H9 (cell line): ENCODE measurements at regions not wholly inside any gene's neighbourhood (a gene's known extent, or its start where the extent isn't known, plus 50 kb on each side); places are given as distances from the start of the nearest gene placed in this dataset.

Experiments
- DNase-seq: peaks from one replicate; pipeline ENCODE4 v3.0.0-alpha.2; 2017
- H2AFZ ChIP-seq: one replicate; pipeline ENCODE4 v1.6.1; 2013; ENCODE audit warnings: mild to moderate bottlenecking, low read length, control low read depth, moderate library complexity
- H2AK5ac ChIP-seq: 2 replicates; pipeline ENCODE4 v1.6.1; 2013; ENCODE audit warnings: low read length, control low read depth, mixed read lengths; ENCODE audit not compliant: insufficient read length
- H2BK120ac ChIP-seq: one replicate; pipeline ENCODE4 v1.6.1; 2013; ENCODE audit warnings: low read depth, mild to moderate bottlenecking, low read length, control low read depth, inconsistent platforms; ENCODE audit not compliant: poor library complexity, severe bottlenecking
- H2BK12ac ChIP-seq: 2 replicates; pipeline ENCODE4 v1.6.1; 2013; ENCODE audit warnings: low read length, control low read depth, mixed read lengths, low read depth; ENCODE audit not compliant: insufficient read length
- H2BK15ac ChIP-seq: 2 replicates; pipeline ENCODE4 v1.6.1; 2013; ENCODE audit warnings: low read depth, low read length, control low read depth
- H2BK20ac ChIP-seq: one replicate; pipeline ENCODE4 v1.6.1; 2013; ENCODE audit warnings: low read depth, mild to moderate bottlenecking, low read length, control low read depth, inconsistent platforms; ENCODE audit not compliant: poor library complexity, severe bottlenecking
- H2BK5ac ChIP-seq: 2 replicates; pipeline ENCODE4 v1.6.1; 2013; ENCODE audit warnings: low read length, control low read depth, mixed read lengths; ENCODE audit not compliant: insufficient read length
- H3K14ac ChIP-seq: 2 replicates; pipeline ENCODE4 v1.6.1; 2013; ENCODE audit warnings: low read length, control low read depth; ENCODE audit not compliant: insufficient read depth
- H3K18ac ChIP-seq: 2 replicates; pipeline ENCODE4 v1.6.1; 2013; ENCODE audit warnings: low read depth, mild to moderate bottlenecking, mixed read lengths, low read length, control low read depth; ENCODE audit not compliant: insufficient read length
- H3K23ac ChIP-seq: 2 replicates; pipeline ENCODE4 v1.6.1; 2013; ENCODE audit warnings: low read length, control low read depth, mixed read lengths, low read depth; ENCODE audit not compliant: insufficient read length
- H3K23me2 ChIP-seq: 2 replicates; pipeline ENCODE4 v1.6.1; 2013; ENCODE audit warnings: low read depth, mild to moderate bottlenecking, mixed read lengths, low read length, control low read depth; ENCODE audit not compliant: insufficient read length, poor library complexity, severe bottlenecking
- H3K27ac ChIP-seq: 2 replicates; pipeline ENCODE4 v1.5.1; 2013; ENCODE audit warnings: low read length, control low read depth, mixed read lengths, low read depth; ENCODE audit not compliant: insufficient read length
- H3K27me3 ChIP-seq: 2 replicates; pipeline ENCODE4 v1.6.1; 2013; ENCODE audit warnings: low read length, control low read depth, inconsistent platforms; ENCODE audit not compliant: insufficient read depth
- H3K4ac ChIP-seq: 2 replicates; pipeline ENCODE4 v1.6.1; 2013; ENCODE audit warnings: low read depth, mild to moderate bottlenecking, control low read depth, inconsistent platforms, low read length, moderate library complexity
- H3K4me1 ChIP-seq: 2 replicates; pipeline ENCODE4 v1.6.1; 2013; ENCODE audit warnings: low read length, control low read depth, inconsistent platforms; ENCODE audit not compliant: insufficient read depth
- H3K4me2 ChIP-seq: 2 replicates; pipeline ENCODE4 v1.6.1; 2013; ENCODE audit warnings: low read length, control low read depth, mixed read lengths; ENCODE audit not compliant: insufficient read length, insufficient read depth
- H3K56ac ChIP-seq: 2 replicates; pipeline ENCODE4 v1.6.1; 2013; ENCODE audit warnings: low read depth, mild to moderate bottlenecking, mixed read lengths, low read length, control low read depth; ENCODE audit not compliant: insufficient read length
- H3K79me1 ChIP-seq: 2 replicates; pipeline ENCODE4 v1.6.1; 2013; ENCODE audit warnings: low read depth, mild to moderate bottlenecking, moderate library complexity, low read length, control low read depth, inconsistent platforms; ENCODE audit not compliant: insufficient read depth, poor library complexity, severe bottlenecking
- H3K79me2 ChIP-seq: 2 replicates; pipeline ENCODE4 v1.6.1; 2013; ENCODE audit warnings: low read length, control low read depth, inconsistent platforms; ENCODE audit not compliant: insufficient read depth
- H3K9ac ChIP-seq: 2 replicates; pipeline ENCODE4 v1.6.1; 2013; ENCODE audit warnings: low read length, control low read depth, mixed read lengths; ENCODE audit not compliant: insufficient read length; ENCODE audit errors: extremely low read depth
- H3K9me3 ChIP-seq: one replicate; pipeline ENCODE4 v1.6.1; 2013; ENCODE audit warnings: low read depth, low read length, inconsistent platforms; ENCODE audit not compliant: control insufficient read depth
- H3T11ph ChIP-seq: one replicate; pipeline ENCODE4 v1.6.1; 2013; ENCODE audit warnings: mild to moderate bottlenecking, low read length, control low read depth, inconsistent platforms
- H4K20me1 ChIP-seq: one replicate; pipeline ENCODE4 v1.6.1; 2013; ENCODE audit not compliant: control insufficient read depth, insufficient read length, insufficient read depth
- H4K5ac ChIP-seq: 2 replicates; pipeline ENCODE4 v1.6.1; 2013; ENCODE audit warnings: low read depth, mild to moderate bottlenecking, mixed read lengths, low read length, control low read depth; ENCODE audit not compliant: insufficient read length
- H4K8ac ChIP-seq: replicated peaks from 2 replicates; pipeline ENCODE4 v1.6.1; 2013; ENCODE audit warnings: low read length, control low read depth, mixed read lengths, low read depth; ENCODE audit not compliant: insufficient read length
- H4K91ac ChIP-seq: 2 replicates; pipeline ENCODE4 v1.6.1; 2013; ENCODE audit warnings: low read depth, mild to moderate bottlenecking, moderate library complexity, mixed read lengths, low read length, control low read depth; ENCODE audit not compliant: insufficient read length
- H3K27ac Mint-ChIP-seq, 3 experiments: 2 replicates in 2 of 3; 3 replicates in 1 of 3; pipeline ENCODE4 v1.8.0; 2020 to 2021; ENCODE audit warnings: mixed read lengths in 3 of 3, mild to moderate bottlenecking in 1 of 3, moderate library complexity in 1 of 3
- H3K27me3 Mint-ChIP-seq: 2 replicates; pipeline ENCODE4 v1.8.0; 2021; ENCODE audit warnings: low read depth, mild to moderate bottlenecking, moderate library complexity, mixed read lengths
- H3K36me3 Mint-ChIP-seq, 3 experiments: 2 replicates in 2 of 3; 3 replicates in 1 of 3; pipeline ENCODE4 v1.8.0; 2020 to 2021; ENCODE audit warnings: low read depth in 3 of 3, mixed read lengths in 3 of 3; ENCODE audit not compliant: insufficient read depth in 1 of 3
- H3K4me1 Mint-ChIP-seq, 2 experiments: 2 replicates each; pipeline ENCODE4 v1.8.0; 2020; ENCODE audit warnings: mixed read lengths in 2 of 2
- H3K4me3 Mint-ChIP-seq, 2 experiments: 2 replicates in 1 of 2; 3 replicates in 1 of 2; pipeline ENCODE4 v1.8.0; 2020 to 2021; ENCODE audit warnings: mild to moderate bottlenecking in 2 of 2, mixed read lengths in 2 of 2, moderate library complexity in 1 of 2
- H3K9me3 Mint-ChIP-seq, 2 experiments: 2 replicates in 1 of 2; 3 replicates in 1 of 2; pipeline ENCODE4 v1.8.0; 2020; ENCODE audit warnings: mild to moderate bottlenecking in 2 of 2, mixed read lengths in 2 of 2, moderate library complexity in 1 of 2
- CTCF ChIP-seq: fragments of 200-600 bp; sonication (generic); conservative IDR thresholded peaks from 3 replicates; pipeline ENCODE4 v1.8.0; 2021; ENCODE audit warnings: antibody characterized with exemption, mild to moderate bottlenecking
- WGBS: extraction: QIAGEN DNeasy Blood & Tissue Kit; methylation state at CpG from one replicate; pipeline ENCODE4 v1.1.7; 2013; ENCODE audit warnings: missing lambda C conversion rate, low lambda C conversion rate, mixed read lengths; ENCODE audit not compliant: insufficient read length; ENCODE audit errors: extremely low coverage; 5-methylcytosine and 5-hydroxymethylcytosine counted together

GRCh38 chr4:123193802-123194367 is 202.7 kb upstream of the SPRY1 start:
- Histone ChIP-seq H2AFZ (no peak overlapping the region), H2BK15ac (no peak overlapping the region), H3K9me3 (no peaks in the 10 kb centered on the region), H3K4me2 (no peak overlapping the region), H3K79me1 (no peaks in the 10 kb centered on the region), H3K14ac (no peak overlapping the region), H3K56ac (no peak overlapping the region), H3K27me3 (no peaks in the 10 kb centered on the region), H3K79me2 (no peaks in the 10 kb centered on the region), H2BK120ac (no peak overlapping the region), H2AK5ac (no peak overlapping the region), H3K27ac (no peak overlapping the region), H3K18ac (no peak overlapping the region), H3K23me2 (no peaks in the 10 kb centered on the region), H2BK5ac (no peak overlapping the region), H4K8ac (no peak overlapping the region), H3K9ac (no peak overlapping the region), H3K23ac (no peak overlapping the region), H3T11ph (no peak overlapping the region), H4K20me1 (no peaks in the 10 kb centered on the region), H4K5ac (no peak overlapping the region), H3K4ac (no peak overlapping the region), H2BK20ac (no peak overlapping the region), H2BK12ac (no peak overlapping the region), H3K4me1 (no peaks in the 10 kb centered on the region), H4K91ac (no peak overlapping the region)
- no peak for TF ChIP-seq CTCF
- no CpG with 5 or more reads among the region's 3 CpGs for WGBS
- H3K27me3 Mint-ChIP-seq, result no peaks in the 10 kb centered on the region
- peak overlapping the region in 1 of 3 experiments; percentile 62; a peak in 1 of 7 replicates for H3K27ac Mint-ChIP-seq
- no peak for DNase-seq
- H3K9me3 Mint-ChIP-seq, result no peaks in the 10 kb centered on the region
- no peaks in the 10 kb centered on the region; a peak in 1 of 7 replicates for H3K36me3 Mint-ChIP-seq
- no peaks in the 10 kb centered on the region for H3K4me1 Mint-ChIP-seq
- H3K4me3 Mint-ChIP-seq, result no peak overlapping the region
